SU-DHL-6 (cell line): ENCODE measurements at regions not wholly inside any gene's neighbourhood (a gene's known extent, or its start where the extent isn't known, plus 50 kb on each side); places are given as distances from the start of the nearest gene placed in this dataset.

Source experiments
- H2AFZ ChIP-seq: fragments of 200-600 bp; sonication (generic); 2 replicates; pipeline ENCODE4 v1.6.1; 2014; ENCODE audit warnings: low read depth, mild to moderate bottlenecking, moderate library complexity, mixed read lengths, antibody characterized with exemption, low read length; ENCODE audit not compliant: severe bottlenecking
- H3F3A ChIP-seq: fragments of 200-600 bp; shearing (Covaris generic); 2 replicates; pipeline ENCODE4 v1.6.0; 2016; ENCODE audit warnings: antibody characterized with exemption, mild to moderate bottlenecking; ENCODE audit not compliant: insufficient read depth
- H3K27ac ChIP-seq: fragments of 200-600 bp; sonication (generic); 2 replicates; pipeline ENCODE4 v1.5.1; 2016; ENCODE audit warnings: low read depth, mild to moderate bottlenecking, low read length, moderate library complexity, mixed read lengths
- H3K27me3 ChIP-seq: fragments of 200-600 bp; sonication (generic), shearing (Covaris generic); 2 replicates; pipeline ENCODE4 v1.6.0; 2014; ENCODE audit warnings: mild to moderate bottlenecking, low read length
- H3K36me3 ChIP-seq: fragments of 200-600 bp; sonication (generic); 2 replicates; pipeline ENCODE4 v1.6.1; 2014; ENCODE audit warnings: mild to moderate bottlenecking, low read length, mixed read lengths
- H3K4me2 ChIP-seq: fragments of 300-600, 200-600 bp; shearing (Covaris generic), sonication (generic); 2 replicates; pipeline ENCODE4 v1.6.0; 2014; ENCODE audit warnings: low read length, low read depth, mild to moderate bottlenecking; ENCODE audit not compliant: poor library complexity, severe bottlenecking
- H3K4me3 ChIP-seq: fragments of 200-600 bp; sonication (generic); 2 replicates; pipeline ENCODE4 v1.5.1; 2014; ENCODE audit warnings: antibody characterized with exemption, low read length, mild to moderate bottlenecking, mixed read lengths; ENCODE audit not compliant: insufficient read depth, poor library complexity, severe bottlenecking
- H3K79me2 ChIP-seq: fragments of 200-600 bp; sonication (generic); 2 replicates; pipeline ENCODE4 v1.6.1; 2014; ENCODE audit warnings: mild to moderate bottlenecking, low read length, moderate library complexity; ENCODE audit not compliant: insufficient read depth
- H3K9ac ChIP-seq: fragments of 200-600 bp; sonication (generic); 2 replicates; pipeline ENCODE4 v1.7.0; 2014; ENCODE audit warnings: mild to moderate bottlenecking, low read length
- H3K9me2 ChIP-seq: fragments of 200-600 bp; sonication (generic); replicated peaks from 2 replicates; pipeline ENCODE4 v1.6.1; 2014; ENCODE audit warnings: low read length; ENCODE audit not compliant: insufficient read depth
- H3K9me3 ChIP-seq: fragments of 200-600 bp; sonication (generic); 2 replicates; pipeline ENCODE4 v1.6.1; 2014; ENCODE audit warnings: low read length, mixed read lengths; ENCODE audit not compliant: insufficient read depth
- H4K20me1 ChIP-seq: fragments of 200-600 bp; sonication (generic); 2 replicates; pipeline ENCODE4 v1.6.1; 2014; ENCODE audit warnings: low read depth, mild to moderate bottlenecking, antibody characterized with exemption, low read length, moderate library complexity, mixed read lengths
- CTCF ChIP-seq: fragments of 200-600 bp; sonication (generic); IDR thresholded peaks from one replicate; pipeline ENCODE4 v1.5.1; 2017; ENCODE audit warnings: antibody characterized with exemption, mild to moderate bottlenecking, low read length, moderate library complexity; ENCODE audit not compliant: insufficient read depth, poor library complexity, severe bottlenecking
- EZH2phosphoT487 ChIP-seq: fragments of 200-600 bp; sonication (generic), shearing (Covaris generic); conservative IDR thresholded peaks from 2 replicates; pipeline ENCODE4 v1.6.1; 2018; ENCODE audit warnings: mild to moderate bottlenecking, antibody characterized with exemption, low read length, moderate library complexity, mixed read lengths

GRCh38 chrX:94977986-94978385, 1304.0 kb downstream of the FAM133A start:
- Histone ChIP-seq H3K27ac (no peak overlapping the region), H3F3A (no peaks in the 10 kb centered on the region), H4K20me1 (no peaks in the 10 kb centered on the region), H3K79me2 (no peaks in the 10 kb centered on the region), H3K27me3 (no peaks in the 10 kb centered on the region), H2AFZ (no peak overlapping the region), H3K9ac (no peak overlapping the region), H3K4me3 (no peak overlapping the region), H3K4me2 (no peak overlapping the region), H3K9me3 (no peaks in the 10 kb centered on the region), H3K9me2 (no peaks in the 10 kb centered on the region), H3K36me3 (no peaks in the 10 kb centered on the region)
- TF ChIP-seq EZH2phosphoT487 (no peak), CTCF (no peak)
